Esophagus squamous epithelium (tissue), 4 donors: ENCODE measurements at regions not wholly inside any gene's neighbourhood (a gene's known extent, or its start where the extent isn't known, plus 50 kb on each side); places are given as distances from the start of the nearest gene placed in this dataset.

ENCODE experiments used
- POLR2A ChIP-seq, 4 donors: fragments of 450-650 bp; IDR thresholded peaks; one replicate each; pipeline ENCODE4 v1.6.1; 2017; ENCODE audit warnings: antibody characterized with exemption in 4 of 4, mild to moderate bottlenecking in 4 of 4, moderate library complexity in 3 of 4
- TF ChIP-seq, protein P1 (sequence below), 6 experiments: fragments of 450-650 bp in 4 of 6; fragments of 200-600 bp in 2 of 6; sonication (generic) in 2 of 6; IDR thresholded peaks; one replicate each; pipeline ENCODE4 v1.5.1; 2016 to 2019; ENCODE audit warnings: antibody characterized with exemption in 6 of 6, mild to moderate bottlenecking in 4 of 6, moderate library complexity in 4 of 6

DNA sequence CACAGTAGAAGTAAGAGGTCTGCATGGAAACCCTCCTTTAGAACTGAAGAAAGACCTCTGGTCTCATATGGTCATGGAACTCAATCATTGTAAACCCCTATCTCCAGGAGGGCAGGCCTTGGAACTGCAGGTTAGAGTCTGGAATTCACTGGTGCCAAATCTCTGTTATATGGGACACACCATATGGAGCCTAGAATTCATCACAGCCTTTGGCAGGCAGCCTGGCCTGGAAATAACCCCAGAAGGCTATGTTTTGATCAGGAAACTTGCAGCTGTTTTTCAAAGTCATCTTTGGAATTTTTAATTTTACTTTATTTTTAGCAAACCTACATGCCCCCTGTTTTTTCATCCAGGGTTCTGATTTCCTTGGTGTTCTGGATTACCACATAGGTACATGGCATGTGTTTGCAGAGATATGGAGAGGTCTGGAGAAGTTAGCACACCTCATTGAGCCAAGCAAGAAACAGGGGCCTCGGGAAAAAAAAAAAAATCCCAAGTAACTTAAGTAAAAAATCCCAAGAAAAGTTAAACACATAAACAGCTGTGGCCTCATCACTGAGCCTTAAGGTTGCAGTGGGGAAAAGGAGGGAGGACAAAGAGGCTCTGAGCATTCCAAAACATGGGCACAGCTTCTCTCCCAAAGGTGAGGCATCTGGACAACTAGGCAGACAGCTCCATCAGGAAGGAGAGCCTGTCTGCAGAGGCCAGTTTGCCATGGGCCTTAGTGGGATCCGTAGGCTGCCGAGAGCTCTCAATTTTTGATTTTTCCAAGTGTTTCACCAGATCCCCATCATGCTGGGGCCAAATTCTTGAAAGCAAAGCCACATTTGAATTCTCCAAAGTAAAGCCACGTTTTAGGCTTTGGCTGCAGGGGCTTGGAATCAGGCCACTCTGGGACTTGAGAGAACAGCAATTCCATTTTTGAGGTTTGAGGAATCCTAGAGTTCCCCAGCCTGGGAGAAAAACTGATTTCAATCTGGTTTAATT, 339.6 kb upstream of the TBX3 start:
- TF ChIP-seq POLR2A (IDR thresholded peaks at IDR 0.05), result no peak
- TF ChIP-seq, protein P1, sequence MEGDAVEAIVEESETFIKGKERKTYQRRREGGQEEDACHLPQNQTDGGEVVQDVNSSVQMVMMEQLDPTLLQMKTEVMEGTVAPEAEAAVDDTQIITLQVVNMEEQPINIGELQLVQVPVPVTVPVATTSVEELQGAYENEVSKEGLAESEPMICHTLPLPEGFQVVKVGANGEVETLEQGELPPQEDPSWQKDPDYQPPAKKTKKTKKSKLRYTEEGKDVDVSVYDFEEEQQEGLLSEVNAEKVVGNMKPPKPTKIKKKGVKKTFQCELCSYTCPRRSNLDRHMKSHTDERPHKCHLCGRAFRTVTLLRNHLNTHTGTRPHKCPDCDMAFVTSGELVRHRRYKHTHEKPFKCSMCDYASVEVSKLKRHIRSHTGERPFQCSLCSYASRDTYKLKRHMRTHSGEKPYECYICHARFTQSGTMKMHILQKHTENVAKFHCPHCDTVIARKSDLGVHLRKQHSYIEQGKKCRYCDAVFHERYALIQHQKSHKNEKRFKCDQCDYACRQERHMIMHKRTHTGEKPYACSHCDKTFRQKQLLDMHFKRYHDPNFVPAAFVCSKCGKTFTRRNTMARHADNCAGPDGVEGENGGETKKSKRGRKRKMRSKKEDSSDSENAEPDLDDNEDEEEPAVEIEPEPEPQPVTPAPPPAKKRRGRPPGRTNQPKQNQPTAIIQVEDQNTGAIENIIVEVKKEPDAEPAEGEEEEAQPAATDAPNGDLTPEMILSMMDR (IDR thresholded peaks at IDR 0.05), result no peak
